ENCODE measurements at regions not wholly inside any gene's neighbourhood (a gene's known extent, or its start where the extent isn't known, plus 50 kb on each side); places are given as distances from the start of the nearest gene placed in this dataset.

DNA sequence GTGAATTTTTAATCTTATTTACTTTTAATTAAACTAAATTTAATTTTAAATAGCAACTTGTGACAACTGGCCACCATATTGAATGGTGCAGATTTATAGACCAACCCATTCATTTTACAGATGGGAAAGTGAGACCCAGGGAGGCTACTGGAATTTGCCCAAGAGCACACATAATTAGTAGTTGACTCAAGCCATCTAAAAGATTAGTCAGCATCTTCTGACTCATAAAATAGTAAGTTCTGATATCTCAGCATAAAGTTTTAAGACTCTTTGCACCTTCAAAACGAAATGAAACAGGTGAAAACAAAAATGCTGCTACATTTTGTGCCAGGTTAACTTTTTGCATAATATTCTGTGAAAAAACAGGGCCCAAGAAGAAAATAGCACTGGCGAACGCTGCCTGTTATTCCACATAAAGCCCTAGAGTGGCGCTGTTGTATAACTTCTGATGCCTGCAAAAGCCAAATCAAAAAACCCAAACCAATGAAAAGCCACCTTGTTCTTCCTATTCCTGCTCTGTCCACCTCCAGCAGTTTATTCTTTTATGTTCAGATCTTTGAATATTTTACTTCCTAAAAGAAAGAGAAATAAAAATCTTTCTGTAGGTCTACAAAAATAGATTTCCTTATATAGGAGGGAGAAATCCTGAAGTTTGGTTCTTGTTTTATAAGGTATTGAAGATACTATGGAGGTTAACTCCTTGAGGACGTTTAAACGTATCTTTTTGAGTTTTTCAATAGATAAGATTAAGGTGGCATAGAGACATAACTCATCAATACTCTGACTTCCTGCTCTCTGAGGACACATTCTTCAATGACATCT is 62.8 kb downstream of the OTOL1 start:
- H3K4me1 ChIP-seq: peaks cover 3% of the 10 kb centered on the region
- no peak overlapping the region for H3K27ac ChIP-seq (replicated peaks)
- TF ChIP-seq, protein P1, sequence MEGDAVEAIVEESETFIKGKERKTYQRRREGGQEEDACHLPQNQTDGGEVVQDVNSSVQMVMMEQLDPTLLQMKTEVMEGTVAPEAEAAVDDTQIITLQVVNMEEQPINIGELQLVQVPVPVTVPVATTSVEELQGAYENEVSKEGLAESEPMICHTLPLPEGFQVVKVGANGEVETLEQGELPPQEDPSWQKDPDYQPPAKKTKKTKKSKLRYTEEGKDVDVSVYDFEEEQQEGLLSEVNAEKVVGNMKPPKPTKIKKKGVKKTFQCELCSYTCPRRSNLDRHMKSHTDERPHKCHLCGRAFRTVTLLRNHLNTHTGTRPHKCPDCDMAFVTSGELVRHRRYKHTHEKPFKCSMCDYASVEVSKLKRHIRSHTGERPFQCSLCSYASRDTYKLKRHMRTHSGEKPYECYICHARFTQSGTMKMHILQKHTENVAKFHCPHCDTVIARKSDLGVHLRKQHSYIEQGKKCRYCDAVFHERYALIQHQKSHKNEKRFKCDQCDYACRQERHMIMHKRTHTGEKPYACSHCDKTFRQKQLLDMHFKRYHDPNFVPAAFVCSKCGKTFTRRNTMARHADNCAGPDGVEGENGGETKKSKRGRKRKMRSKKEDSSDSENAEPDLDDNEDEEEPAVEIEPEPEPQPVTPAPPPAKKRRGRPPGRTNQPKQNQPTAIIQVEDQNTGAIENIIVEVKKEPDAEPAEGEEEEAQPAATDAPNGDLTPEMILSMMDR (IDR thresholded peaks at IDR 0.05; ENCODE audit: borderline replicate concordance): peak; percentile 73
- intact Hi-C loops (cut with micrococcal nuclease): no loop called here
- H3K9me3 ChIP-seq (replicated peaks): no peaks in the 10 kb centered on the region
- no peak for DNase-seq
- peaks cover 3% of the 10 kb centered on the region for H3K27me3 ChIP-seq (ENCODE audit: low read depth)
- H3K36me3 ChIP-seq: no peaks in the 10 kb centered on the region
- no peak overlapping the region for H3K4me3 ChIP-seq

- Histone ChIP-seq H3K4me1 (peaks cover 3% of the 10 kb centered on the region), H3K27ac (replicated peaks) (no peak overlapping the region), H3K36me3 (no peaks in the 10 kb centered on the region), H3K9me3 (replicated peaks) (no peaks in the 10 kb centered on the region), H3K27me3 (ENCODE audit: low read depth) (no peaks in the 10 kb centered on the region), H3K4me3 (no peak overlapping the region)
- intact Hi-C loops (cut with micrococcal nuclease): no loop called here
- TF ChIP-seq, protein P1 (IDR thresholded peaks at IDR 0.05; ENCODE audit: borderline replicate concordance): peak; percentile 65
- peak; percentile 18 for DNase-seq
Measured at GRCh38 chr3:161560008-161560637, 63.5 kb downstream of the OTOL1 start.

DNA sequence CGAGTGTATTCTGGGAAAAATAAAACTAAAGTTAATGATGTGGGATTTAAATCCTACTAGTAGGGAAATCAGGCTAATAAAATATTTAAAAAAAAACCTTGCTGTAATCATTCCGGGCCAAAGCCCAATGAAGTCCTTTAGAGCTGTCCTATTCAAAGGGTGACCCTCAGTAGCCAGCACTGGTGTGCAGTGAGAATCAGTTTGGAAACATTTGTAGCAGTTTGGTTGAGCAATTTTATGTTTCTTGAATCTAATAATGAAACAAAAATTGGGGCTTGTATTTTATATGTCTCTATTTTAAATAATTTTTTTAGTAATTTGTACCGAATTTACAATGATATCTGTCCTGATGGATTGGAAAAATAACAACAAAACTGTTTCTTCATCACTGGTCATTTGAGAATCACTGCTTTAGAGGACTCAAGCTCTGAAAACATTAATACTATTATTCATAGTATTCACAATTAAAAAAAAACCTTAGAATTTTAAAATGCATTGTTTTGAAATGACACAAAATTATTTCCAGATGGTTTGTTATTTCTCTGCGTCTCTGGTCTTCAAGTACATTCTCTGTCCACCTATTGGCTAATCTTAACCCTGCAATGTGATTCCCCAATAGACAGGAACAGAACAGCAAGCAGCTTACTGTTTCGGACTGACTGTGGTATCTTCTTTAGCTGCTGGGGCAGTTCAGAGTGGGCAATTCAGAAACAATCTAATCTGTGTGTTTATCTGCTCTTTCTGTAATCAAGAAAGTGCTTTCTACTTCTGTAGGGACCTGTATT is 71.2 kb downstream of the OTOL1 start:
- H3K27me3 ChIP-seq (ENCODE audit: low read depth): no peaks in the 10 kb centered on the region
- no peak overlapping the region for H3K27ac ChIP-seq (replicated peaks)
- no peaks in the 10 kb centered on the region for H3K4me1 ChIP-seq
- TF ChIP-seq, protein P1 (IDR thresholded peaks at IDR 0.05; ENCODE audit: borderline replicate concordance): no peak
- no peak overlapping the region for H3K4me3 ChIP-seq
- intact Hi-C loops (cut with micrococcal nuclease): no loop called here
- no peaks in the 10 kb centered on the region for H3K9me3 ChIP-seq (replicated peaks)
- no peak for DNase-seq
- H3K36me3 ChIP-seq: no peaks in the 10 kb centered on the region

DNA sequence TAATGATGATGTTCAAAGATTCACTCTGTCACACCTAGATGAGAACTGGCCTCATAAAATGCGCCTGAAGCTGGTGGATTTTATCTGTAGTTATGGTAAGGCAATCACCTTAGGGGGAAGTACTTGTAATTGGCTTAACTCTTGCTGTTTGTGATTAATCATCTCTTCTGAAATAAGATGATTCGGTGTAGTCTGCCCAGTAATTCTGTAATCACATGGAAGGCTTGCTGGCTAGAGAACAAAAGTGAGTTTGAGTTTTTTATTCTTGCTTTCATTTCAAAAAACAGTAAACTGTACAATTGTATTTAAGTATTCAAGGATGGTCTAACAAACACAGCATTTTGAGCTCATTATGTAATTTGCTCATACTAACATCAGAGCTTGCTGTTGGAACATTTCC is 72.1 kb downstream of the OTOL1 start:
- no peak for DNase-seq
- intact Hi-C loops (cut with micrococcal nuclease): no loop called here
- Histone ChIP-seq H3K9me3 (replicated peaks) (no peaks in the 10 kb centered on the region), H3K27ac (replicated peaks) (no peak overlapping the region), H3K4me1 (no peaks in the 10 kb centered on the region), H3K36me3 (no peaks in the 10 kb centered on the region), H3K27me3 (ENCODE audit: low read depth) (no peaks in the 10 kb centered on the region), H3K4me3 (no peak overlapping the region)
- TF ChIP-seq, protein P1 (IDR thresholded peaks at IDR 0.05; ENCODE audit: borderline replicate concordance): no peak

GRCh38 chr3:161571951-161572350 is 75.3 kb downstream of the OTOL1 start:
- Histone ChIP-seq H3K4me1 (no peaks in the 10 kb centered on the region), H3K4me3 (no peak overlapping the region), H3K27ac (replicated peaks) (no peak overlapping the region), H3K27me3 (ENCODE audit: low read depth) (no peaks in the 10 kb centered on the region), H3K36me3 (no peaks in the 10 kb centered on the region), H3K9me3 (replicated peaks) (no peaks in the 10 kb centered on the region)
- TF ChIP-seq, protein P1 (IDR thresholded peaks at IDR 0.05; ENCODE audit: borderline replicate concordance): no peak
- intact Hi-C loops (cut with micrococcal nuclease): no loop called here
- DNase-seq: no peak
